GM12878 (cell line): ENCODE measurements at regions not wholly inside any gene's neighbourhood (a gene's known extent, or its start where the extent isn't known, plus 50 kb on each side); places are given as distances from the start of the nearest gene placed in this dataset.

ENCODE experiments used
- ATAC-seq: fragments of 200-7000 bp; cut with Tn5 transposase; 3 replicates; pipeline ENCODE4 v1.9.1; 2020; ENCODE audit warnings: mild to moderate bottlenecking, moderate library complexity
- BruUV-seq: library from RNA; stranded (reverse); fragments of 400-500 nt; replicated peaks from 2 replicates; lab custom pipeline; 2021; lab: Mats Ljungman, UMichigan
- CTCF ChIA-PET: fragments of 300-600 bp; sonication (Branson Sonifier 250); formaldehyde crosslinking; extraction: SDS; loops from one replicate; lab custom pipeline; 2021; ENCODE audit warnings: inconsistent platforms; lab: Yijun Ruan, JAX
- POLR2A ChIA-PET: fragments of 350-600 bp; formaldehyde crosslinking; extraction: SDS; loops from one replicate; lab custom pipeline; 2021; ENCODE audit warnings: inconsistent platforms; lab: Charles Lee
- RAD21 ChIA-PET: fragments of 300-600 bp; sonication (Branson Sonifier 250); formaldehyde crosslinking; loops from one replicate; lab custom pipeline; 2023; ENCODE audit warnings: antibody characterized with exemption; ENCODE audit not compliant: unreplicated experiment; lab: Charles Lee
- SMC1A ChIA-PET: fragments of 300-600 bp; sonication (Branson Sonifier 250); formaldehyde crosslinking; loops from one replicate; lab custom pipeline; 2023; ENCODE audit not compliant: unreplicated experiment, uncharacterized antibody; lab: Charles Lee
- DNase-seq: peaks from one replicate; pipeline ENCODE4 v3.0.0-alpha.2; 2011; ENCODE audit warnings: low read depth, low spot score
- FAIRE-seq: peaks from 3 replicates; lab custom pipeline; 2011; peaks lifted over from hg19 to GRCh38; lab: Jason Lieb, UNC
- H2AFZ ChIP-seq: 2 replicates; pipeline ENCODE4 v1.6.0; 2011; ENCODE audit warnings: low read depth, low read length, control low read depth; ENCODE audit not compliant: control insufficient read depth
- H3K27ac ChIP-seq: 2 replicates; pipeline ENCODE4 v1.5.1; 2011; ENCODE audit warnings: control low read depth; ENCODE audit not compliant: control insufficient read depth, insufficient read depth
- H3K27me3 ChIP-seq, 2 experiments: replicated peaks in 1 of 2; 2 replicates each; pipeline versions ENCODE4 v1.6.0 to v1.6.1; 2011; ENCODE audit warnings: low read length in 1 of 2; ENCODE audit not compliant: control insufficient read depth in 2 of 2, insufficient read depth in 2 of 2
- H3K36me3 ChIP-seq, 2 experiments: 2 replicates each; pipeline ENCODE4 v1.5.1; 2011; ENCODE audit warnings: low read length in 1 of 2; ENCODE audit not compliant: control insufficient read depth in 2 of 2, insufficient read depth in 2 of 2
- H3K4me1 ChIP-seq: 2 replicates; pipeline ENCODE4 v1.6.1; 2011; ENCODE audit warnings: mild to moderate bottlenecking, low read length, moderate library complexity, mixed read lengths; ENCODE audit not compliant: control insufficient read depth, insufficient read depth
- H3K4me2 ChIP-seq: 2 replicates; pipeline ENCODE4 v1.6.0; 2011; ENCODE audit warnings: control low read depth; ENCODE audit not compliant: control insufficient read depth, insufficient read depth
- H3K4me3 ChIP-seq: fragments of 200-600 bp; sonication (generic); 2 replicates; pipeline ENCODE4 v1.5.1; 2016
- H3K79me2 ChIP-seq: 2 replicates; pipeline ENCODE4 v1.6.0; 2011; ENCODE audit warnings: low read length; ENCODE audit not compliant: control insufficient read depth, insufficient read depth
- H3K9ac ChIP-seq: 2 replicates; pipeline ENCODE4 v1.8.0; 2011; ENCODE audit warnings: low read length, control low read depth, mixed read lengths; ENCODE audit not compliant: control insufficient read depth, insufficient read depth
- H3K9me3 ChIP-seq: replicated peaks from 3 replicates; pipeline ENCODE4 v1.5.1; 2011; ENCODE audit warnings: mild to moderate bottlenecking, low read length; ENCODE audit not compliant: control insufficient read depth, insufficient read depth
- H4K20me1 ChIP-seq: 2 replicates; pipeline ENCODE4 v1.6.0; 2011; ENCODE audit not compliant: control insufficient read depth, insufficient read depth
- CBFB ChIP-seq: IDR thresholded peaks from 2 replicates; pipeline ENCODE4 v1.6.1; 2016; ENCODE audit warnings: antibody characterized with exemption, low read depth
- CHD2 ChIP-seq: IDR thresholded peaks from 2 replicates; pipeline ENCODE4 v1.6.1; 2011; ENCODE audit warnings: low read depth, low read length, improper control_type of control experiment, borderline replicate concordance
- CREB1 ChIP-seq: IDR thresholded peaks from 2 replicates; pipeline ENCODE4 v1.6.1; 2012; ENCODE audit warnings: low read depth, mild to moderate bottlenecking, inconsistent platforms
- EGR1 ChIP-seq, 2 experiments: IDR thresholded peaks; 1 replicate in 1 of 2; 2 replicates in 1 of 2; pipeline ENCODE4 v1.6.1; 2011 to 2012; ENCODE audit warnings: low read depth in 2 of 2, low read length in 2 of 2, borderline replicate concordance in 1 of 2, mild to moderate bottlenecking in 1 of 2, moderate library complexity in 1 of 2
- ETV6 ChIP-seq, 2 experiments: fragments of 450-650 bp in 1 of 2; IDR thresholded peaks in 1 of 2; conservative IDR thresholded peaks in 1 of 2; 2 replicates each; pipeline ENCODE4 v1.6.1; 2014; ENCODE audit warnings: antibody characterized with exemption in 1 of 2, borderline replicate concordance in 1 of 2, low read depth in 1 of 2, mild to moderate bottlenecking in 1 of 2, moderate library complexity in 1 of 2
- IKZF1 ChIP-seq: fragments of 450-650 bp; conservative IDR thresholded peaks from 2 replicates; pipeline ENCODE4 v1.6.1; 2017; ENCODE audit warnings: antibody characterized with exemption, mild to moderate bottlenecking
- JUNB ChIP-seq: IDR thresholded peaks from 2 replicates; pipeline ENCODE4 v1.6.1; 2016; ENCODE audit warnings: antibody characterized with exemption, mild to moderate bottlenecking
- MEF2A ChIP-seq: IDR thresholded peaks from 2 replicates; pipeline ENCODE4 v1.6.1; 2011; ENCODE audit warnings: low read depth, mild to moderate bottlenecking, low read length, moderate library complexity; ENCODE audit not compliant: insufficient read depth
- NBN ChIP-seq: fragments of 450-650 bp; IDR thresholded peaks from 2 replicates; pipeline ENCODE4 v1.6.1; 2016
- NFIC ChIP-seq: IDR thresholded peaks from 2 replicates; pipeline ENCODE4 v1.6.1; 2012; ENCODE audit warnings: low read depth, mild to moderate bottlenecking, inconsistent platforms, low read length, moderate library complexity
- NFXL1 ChIP-seq: fragments of 450-650 bp; IDR thresholded peaks from 2 replicates; pipeline ENCODE4 v1.6.1; 2017; ENCODE audit warnings: antibody characterized with exemption, mild to moderate bottlenecking, borderline replicate concordance
- NR2C2 ChIP-seq: IDR thresholded peaks from 2 replicates; pipeline ENCODE4 v1.6.1; 2011; ENCODE audit warnings: borderline replicate concordance, low read depth; ENCODE audit not compliant: control insufficient read depth, insufficient read length
- RUNX3 ChIP-seq: IDR thresholded peaks from 2 replicates; pipeline ENCODE4 v1.6.1; 2012; ENCODE audit warnings: low read length, inconsistent platforms
- SMAD5 ChIP-seq: IDR thresholded peaks from 2 replicates; pipeline ENCODE4 v1.6.1; 2016; ENCODE audit warnings: antibody characterized with exemption, low read depth
- SP1 ChIP-seq: IDR thresholded peaks from one replicate; pipeline ENCODE4 v1.6.1; 2011; ENCODE audit warnings: low read depth, low read length
- STAT3 ChIP-seq: IDR thresholded peaks from 2 replicates; pipeline ENCODE4 v1.6.1; 2011; ENCODE audit warnings: low read depth, low read length, improper control_type of control experiment
- SUZ12 ChIP-seq: fragments of 200-600 bp; sonication (generic); IDR thresholded peaks from one replicate; pipeline ENCODE4 v1.6.1; 2018; ENCODE audit warnings: antibody characterized with exemption, mild to moderate bottlenecking; ENCODE audit not compliant: unreplicated experiment
- WGBS: methylation state at CpG from one replicate; pipeline ENCODE4 v1.1.6; 2016; ENCODE audit warnings: low lambda C conversion rate; ENCODE audit not compliant: insufficient replicate concordance, insufficient coverage; ENCODE audit errors: missing lambda C conversion rate; 5-methylcytosine and 5-hydroxymethylcytosine counted together
- in situ Hi-C: fragments of 300-500 bp; cut with MboI; formaldehyde crosslinking; loops from 9 replicates; pipeline ENCODE4 v1.14.3; 2018; ENCODE audit warnings: mixed read lengths
- intact Hi-C: fragments of 100-400 bp; cut with micrococcal nuclease; formaldehyde crosslinking; loops from one replicate; pipeline ENCODE4 v1.14.2; 2022; ENCODE audit not compliant: unreplicated experiment
- TF ChIP-seq, protein P1 (sequence below): IDR thresholded peaks from 2 replicates; pipeline ENCODE4 v1.6.1; 2011; ENCODE audit warnings: low read depth, low read length, improper control_type of control experiment, borderline replicate concordance
- TF ChIP-seq, protein P2 (sequence below): IDR thresholded peaks from 2 replicates; pipeline ENCODE4 v1.6.1; 2011; ENCODE audit warnings: borderline replicate concordance, low read depth, mild to moderate bottlenecking, moderate library complexity, mixed read lengths, low read length; ENCODE audit not compliant: insufficient read depth; ENCODE audit errors: extremely low read length

DNA sequence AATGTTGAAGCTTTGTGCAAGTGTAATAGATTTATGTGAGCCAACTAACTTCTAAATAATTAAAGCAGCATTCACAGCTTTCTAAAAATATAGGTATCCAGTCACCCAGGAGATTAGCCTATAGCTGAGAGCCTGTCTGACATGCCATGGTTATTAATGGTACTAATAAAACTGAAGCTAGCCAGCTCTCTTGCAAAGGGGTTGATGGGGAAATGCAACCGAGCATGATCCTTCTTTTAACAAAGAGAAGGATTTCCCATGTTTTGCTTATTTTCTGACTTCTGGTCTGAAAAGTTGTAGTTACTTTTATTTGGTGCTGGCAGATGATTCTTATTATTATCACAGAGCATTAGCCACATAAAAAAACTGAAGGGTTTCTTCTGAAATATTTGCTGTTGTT, 488.7 kb upstream of the CYLC2 start:
- no peaks in the 10 kb centered on the region for H3K4me1 ChIP-seq
- no peak overlapping the region for H3K4me3 ChIP-seq
- H3K4me2 ChIP-seq, result no peak overlapping the region
- no peaks in the 10 kb centered on the region for H4K20me1 ChIP-seq
- DNase-seq, result no peak
- H3K27me3 ChIP-seq, result no peaks in the 10 kb centered on the region
- no peak for ATAC-seq
- POLR2A ChIA-PET, result no interaction called here
- H2AFZ ChIP-seq, result no peak overlapping the region
- RAD21 ChIA-PET, result no interaction called here
- CTCF ChIA-PET, result no interaction called here
- intact Hi-C loops, result no loop called here
- H3K36me3 ChIP-seq, result no peaks in the 10 kb centered on the region
- WGBS, result 47% methylated on average over 1 of the region's 1 CpG
- in situ Hi-C loops, result no loop called here
- BruUV-seq, result no TSS peak
- H3K27ac ChIP-seq, result no peak overlapping the region
- H3K9me3 ChIP-seq, result no peaks in the 10 kb centered on the region
- FAIRE-seq, result no peak
- SMC1A ChIA-PET, result interaction anchor here (0.9 kb wide), 1 partner anchor 9 kb away, joined by 3 read pairs; no protein-coding TSS in a partner anchor
- TF ChIP-seq STAT3 (no peak), NBN (no peak), MEF2A (no peak)
- TF ChIP-seq, protein P1, sequence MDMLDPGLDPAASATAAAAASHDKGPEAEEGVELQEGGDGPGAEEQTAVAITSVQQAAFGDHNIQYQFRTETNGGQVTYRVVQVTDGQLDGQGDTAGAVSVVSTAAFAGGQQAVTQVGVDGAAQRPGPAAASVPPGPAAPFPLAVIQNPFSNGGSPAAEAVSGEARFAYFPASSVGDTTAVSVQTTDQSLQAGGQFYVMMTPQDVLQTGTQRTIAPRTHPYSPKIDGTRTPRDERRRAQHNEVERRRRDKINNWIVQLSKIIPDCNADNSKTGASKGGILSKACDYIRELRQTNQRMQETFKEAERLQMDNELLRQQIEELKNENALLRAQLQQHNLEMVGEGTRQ, result no peak
- H3K79me2 ChIP-seq, result no peaks in the 10 kb centered on the region
- no peak overlapping the region for H3K9ac ChIP-seq

DNA sequence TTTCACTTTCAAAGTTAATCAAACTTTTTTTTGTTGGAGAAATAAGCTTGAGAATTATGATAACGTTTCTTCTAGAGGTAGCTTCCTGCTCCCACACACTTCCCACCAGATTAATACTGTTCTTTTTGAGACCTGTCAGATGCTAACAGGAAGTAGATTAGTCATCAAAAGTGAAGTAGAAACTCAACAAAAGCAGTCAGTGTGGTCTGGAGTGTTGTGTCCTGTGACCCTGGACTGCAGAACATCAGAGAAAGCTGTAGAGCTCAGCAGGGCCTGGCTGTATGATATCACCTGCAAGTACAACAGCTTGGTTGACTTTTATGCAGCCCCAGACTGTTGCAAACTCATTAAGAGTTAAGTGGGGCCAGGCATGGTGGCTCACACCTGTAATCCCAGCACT, 495.7 kb upstream of the CYLC2 start:
- ChIA-PET CTCF (no interaction called here), POLR2A (no interaction called here), RAD21 (no interaction called here)
- TF ChIP-seq NFIC (peak; percentile 45; the same call in 1 of the 2 replicates), JUNB (peak; percentile 41), NR2C2 (no peak), EGR1 (IDR thresholded peaks at IDR 0.05; ENCODE audit: borderline replicate concordance in 1 of 2, low read depth in 2 of 2, low read length in 2 of 2) (peak in 1 of 2 experiments; percentile 14; a peak in 1 of 3 replicates), SP1 (no peak), CHD2 (no peak), SMAD5 (no peak), IKZF1 (no peak), RUNX3 (peak; percentile 54; the same call in 1 of the 2 replicates), CBFB (0 out of 2 replicates have a peak, but pooled peaks have one; percentile 27), NFXL1 (no peak), ETV6 (conservative IDR thresholded peaks at IDR 0.05 in 1 of 2, IDR thresholded peaks at IDR 0.05 in 1 of 2; ENCODE audit: borderline replicate concordance in 1 of 2, low read depth in 1 of 2) (peak in 1 of 2 experiments; percentile 90; a peak in 2 of 4 replicates), SUZ12 (no peak), CREB1 (peak; percentile 38; the same call in 1 of the 2 replicates)
- TF ChIP-seq, protein P2, sequence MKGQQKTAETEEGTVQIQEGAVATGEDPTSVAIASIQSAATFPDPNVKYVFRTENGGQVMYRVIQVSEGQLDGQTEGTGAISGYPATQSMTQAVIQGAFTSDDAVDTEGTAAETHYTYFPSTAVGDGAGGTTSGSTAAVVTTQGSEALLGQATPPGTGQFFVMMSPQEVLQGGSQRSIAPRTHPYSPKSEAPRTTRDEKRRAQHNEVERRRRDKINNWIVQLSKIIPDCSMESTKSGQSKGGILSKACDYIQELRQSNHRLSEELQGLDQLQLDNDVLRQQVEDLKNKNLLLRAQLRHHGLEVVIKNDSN, result no peak

More for the DNA sequence above, 495.7 kb upstream of the CYLC2 start:
- H3K36me3 ChIP-seq, result no peaks in the 10 kb centered on the region
- H3K27ac ChIP-seq, result no peak overlapping the region
- DNase-seq, result no peak
- no TSS peak for BruUV-seq
- intact Hi-C loops (no loop called here), in situ Hi-C loops (no loop called here)
- 0% methylated on average over 1 of the region's 1 CpG for WGBS
- no peaks in the 10 kb centered on the region for H3K4me1 ChIP-seq
- ATAC-seq, result no peak
- no peaks in the 10 kb centered on the region for H3K79me2 ChIP-seq
- H3K9ac ChIP-seq, result no peak overlapping the region
- no peaks in the 10 kb centered on the region for H4K20me1 ChIP-seq
- peak overlapping the region; percentile 7; the same call in 1 of the 2 replicates for H2AFZ ChIP-seq
- SMC1A ChIA-PET, result no interaction called here
- no peaks in the 10 kb centered on the region for H3K27me3 ChIP-seq
- H3K9me3 ChIP-seq, result no peaks in the 10 kb centered on the region
- no peak for FAIRE-seq
- H3K4me2 ChIP-seq, result no peak overlapping the region
- H3K4me3 ChIP-seq, result no peak overlapping the region
